HG03469 (cell line): ENCODE measurements at regions not wholly inside any gene's neighbourhood (a gene's known extent, or its start where the extent isn't known, plus 50 kb on each side); places are given as distances from the start of the nearest gene placed in this dataset.

Source experiments
- ATAC-seq: cut with Tn5 transposase; IDR thresholded peaks from one replicate; pipeline ENCODE4 v1.9.1; 2021; ENCODE audit warnings: mild to moderate bottlenecking, moderate library complexity, moderate number of reproducible peaks; ENCODE audit not compliant: unreplicated experiment

- no peak for ATAC-seq
Observed at GRCh38 chr1:221099747-221100595, 220.7 kb downstream of the HLX start.

DNA sequence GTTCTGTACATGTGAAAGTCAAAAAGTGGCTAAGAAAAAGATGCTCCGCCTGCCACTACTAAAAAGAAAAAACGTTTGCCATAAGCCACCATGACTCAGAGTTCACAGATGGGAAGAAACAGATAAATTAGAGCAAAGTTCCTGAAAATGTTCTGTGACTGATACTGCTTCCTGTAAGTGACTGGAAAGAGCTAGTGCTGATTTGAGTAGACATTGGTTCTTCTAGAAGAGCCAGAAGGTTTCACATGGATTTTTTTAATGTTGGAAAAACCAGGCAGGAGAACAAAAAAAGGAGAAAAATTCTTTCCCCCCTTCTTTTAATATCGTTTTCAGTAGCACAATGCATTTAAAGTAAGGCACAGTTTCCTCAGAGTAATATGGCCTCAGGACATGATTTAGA lies 221.4 kb downstream of the HLX start:
- ATAC-seq = no peak

DNA sequence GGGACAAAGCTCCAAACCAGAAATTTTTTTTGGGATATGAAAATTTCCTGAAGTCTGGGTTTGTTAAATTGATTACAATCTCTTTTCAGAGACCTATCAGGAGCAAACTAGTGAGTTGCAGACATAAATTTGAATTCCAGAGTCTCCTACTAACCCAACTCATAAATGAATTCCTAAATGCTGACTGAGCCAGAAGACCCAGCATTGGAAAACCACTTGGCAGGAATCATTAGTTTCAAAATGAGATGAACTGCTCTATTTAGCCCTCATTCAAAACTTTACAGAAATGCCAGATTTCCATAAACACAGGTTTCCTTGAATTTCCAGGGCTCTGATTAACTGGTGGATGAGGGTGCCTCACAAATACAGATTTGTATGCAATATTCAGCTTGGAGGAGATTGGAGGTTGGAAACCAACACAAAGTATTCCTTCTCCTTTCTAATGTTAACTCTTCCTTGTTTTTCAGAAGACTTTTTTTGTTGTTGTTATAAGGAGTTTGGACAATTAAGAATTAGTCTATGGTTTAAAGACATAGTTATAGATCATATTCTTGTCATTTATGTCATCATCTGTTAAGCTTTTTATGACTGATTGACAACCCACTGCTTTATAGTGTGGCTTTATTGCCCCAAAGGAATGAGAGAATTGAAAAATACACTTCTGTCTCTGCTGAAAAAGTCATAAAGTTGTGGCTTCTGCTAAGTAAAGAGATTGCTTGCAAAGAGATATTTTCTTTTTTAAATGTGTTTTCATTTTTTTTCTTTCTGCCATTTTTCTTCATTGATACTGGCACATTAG lies 222.8 kb downstream of the HLX start:
- ATAC-seq = no peak

- no peak for ATAC-seq
Observed at GRCh38 chr1:221104596-221104995, 225.4 kb downstream of the HLX start.

DNA sequence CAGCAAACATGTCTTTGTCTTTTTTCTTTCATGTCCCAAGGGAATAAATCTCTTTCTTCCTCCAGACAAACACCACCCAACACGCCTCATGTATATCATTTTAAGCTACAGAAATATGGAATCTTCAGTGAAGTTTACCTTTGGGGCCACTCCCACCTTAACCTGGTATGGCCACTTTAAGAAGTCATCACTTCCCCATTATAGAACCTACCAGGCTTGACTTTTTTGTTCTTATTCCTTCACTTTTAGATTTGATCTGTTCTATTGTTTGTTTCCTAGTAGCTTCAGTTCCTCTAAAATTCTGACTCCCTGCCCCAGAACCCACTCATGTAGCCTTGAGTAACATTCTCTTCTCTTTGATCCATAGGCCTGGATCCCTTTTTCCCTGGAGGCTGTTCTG lies 226.3 kb downstream of the HLX start:
- no peak for ATAC-seq

DNA sequence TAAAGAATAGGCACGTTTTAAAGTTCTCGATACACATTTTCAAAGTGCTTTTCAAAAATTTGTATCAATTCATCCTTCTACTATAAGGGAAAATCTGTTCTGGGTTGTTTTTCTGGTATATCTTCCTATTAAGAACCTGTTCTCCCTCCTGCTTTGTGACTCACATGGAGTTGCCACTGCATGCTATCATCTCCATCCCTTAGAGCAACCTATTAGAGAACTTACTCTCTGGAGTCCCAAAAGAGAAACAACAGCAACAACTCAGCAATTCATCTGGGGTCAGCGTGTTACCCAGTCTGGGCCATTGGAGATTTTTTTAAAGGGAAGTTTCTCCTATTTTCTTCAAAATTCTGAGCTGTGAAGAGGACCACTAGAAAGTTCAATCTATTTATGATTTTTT lies 227.4 kb downstream of the HLX start:
- ATAC-seq = no peak

- ATAC-seq = no peak
Observed at GRCh38 chr1:221109930-221110329, 230.7 kb downstream of the HLX start.

DNA sequence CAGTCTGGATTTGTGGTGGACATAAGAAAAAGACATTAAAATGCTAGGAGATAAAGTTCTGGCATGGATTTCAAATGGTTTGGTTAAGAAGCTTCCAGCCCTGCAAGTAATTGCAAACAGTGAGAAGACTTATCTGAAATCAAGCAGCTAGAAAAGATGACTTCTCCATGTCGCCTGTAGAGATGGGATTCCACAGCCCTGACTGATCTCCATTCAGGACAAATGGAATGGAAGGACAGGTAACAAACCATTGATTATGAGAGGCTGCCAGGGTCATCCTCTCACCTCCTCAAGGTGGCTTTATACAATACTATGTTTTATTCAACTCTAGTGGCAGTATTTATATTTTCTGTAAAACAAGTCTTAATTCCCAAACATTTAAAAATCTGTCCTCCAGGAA lies 237.9 kb downstream of the HLX start:
- ATAC-seq = no peak

DNA sequence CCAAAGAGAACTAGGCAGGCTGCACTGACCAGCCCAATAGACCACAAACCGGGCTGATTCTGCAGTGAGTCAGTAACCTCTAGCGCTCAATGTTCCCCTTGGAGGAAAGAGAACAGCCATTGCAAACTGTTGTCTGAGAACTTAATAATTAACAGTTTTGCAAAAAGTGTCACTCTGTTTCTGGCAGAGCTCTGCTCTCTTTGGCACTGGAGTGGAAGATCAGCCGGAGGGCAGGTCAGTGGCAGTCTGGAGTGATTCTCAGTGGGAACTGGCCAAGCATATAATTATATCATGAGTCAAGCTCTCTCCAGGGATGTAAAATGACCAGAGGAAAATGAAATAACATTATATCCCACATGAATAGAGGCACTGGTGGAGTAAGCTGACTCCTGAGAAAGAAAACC lies 238.3 kb downstream of the HLX start:
- ATAC-seq = no peak

DNA sequence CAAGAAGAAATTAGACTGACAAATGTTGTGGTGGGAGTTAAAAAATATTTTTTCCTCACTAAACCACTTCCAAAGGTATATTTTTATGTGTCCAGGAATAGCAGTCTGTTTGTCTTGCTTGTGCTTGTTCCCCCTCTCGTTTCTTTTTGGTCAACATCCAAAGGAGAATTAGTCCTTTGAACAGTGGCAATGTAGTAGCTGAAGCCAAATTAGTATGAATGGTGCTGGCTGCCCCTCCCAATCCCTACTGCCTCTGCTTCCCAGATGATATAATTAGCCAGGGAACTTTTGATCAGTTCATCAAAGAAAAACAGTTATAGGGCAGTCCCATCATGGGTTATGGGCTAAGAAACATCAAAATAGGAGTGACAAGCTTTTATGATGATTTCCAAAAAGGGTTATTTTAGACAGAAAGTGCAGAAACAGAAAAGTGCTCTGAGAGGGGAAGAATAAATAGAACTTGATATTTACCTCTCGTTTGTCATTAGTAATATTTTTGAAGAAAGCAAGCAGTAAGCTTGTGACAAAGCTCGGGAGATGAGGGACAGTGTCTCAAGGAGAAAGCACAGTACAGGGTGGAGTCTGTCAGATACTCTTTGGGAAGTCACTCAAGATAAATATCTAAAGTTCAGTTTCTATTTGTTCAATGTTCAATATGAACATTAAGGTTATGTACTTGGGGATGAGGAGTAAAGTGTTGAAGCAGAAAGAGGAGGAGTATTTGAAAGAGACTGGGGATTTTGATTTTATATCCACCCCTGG lies 239.1 kb downstream of the HLX start:
- ATAC-seq = no peak

GRCh38 chr1:221118938-221119320 lies 239.7 kb downstream of the HLX start:
- no peak for ATAC-seq

DNA sequence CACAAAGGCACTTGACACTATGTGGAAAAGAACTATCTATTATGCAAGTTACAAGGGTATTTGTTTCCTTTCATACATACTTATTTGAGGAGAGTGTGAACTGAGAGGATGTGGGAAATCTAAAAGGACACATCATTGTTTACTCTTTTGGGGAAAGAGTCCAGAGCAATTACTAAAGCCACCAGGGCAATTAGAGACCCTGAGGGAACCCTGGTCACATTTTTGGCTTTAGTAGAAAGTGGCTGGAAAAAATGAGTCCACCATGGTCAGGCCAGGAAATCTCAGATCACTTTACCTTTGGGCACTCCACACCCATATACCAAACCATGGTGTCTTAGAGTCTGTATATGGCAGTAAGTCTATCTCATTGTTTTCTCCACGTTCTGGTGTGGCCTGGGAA lies 243.3 kb downstream of the HLX start:
- ATAC-seq = no peak

GRCh38 chr1:221125976-221126375 lies 246.7 kb downstream of the HLX start:
- no peak for ATAC-seq

DNA sequence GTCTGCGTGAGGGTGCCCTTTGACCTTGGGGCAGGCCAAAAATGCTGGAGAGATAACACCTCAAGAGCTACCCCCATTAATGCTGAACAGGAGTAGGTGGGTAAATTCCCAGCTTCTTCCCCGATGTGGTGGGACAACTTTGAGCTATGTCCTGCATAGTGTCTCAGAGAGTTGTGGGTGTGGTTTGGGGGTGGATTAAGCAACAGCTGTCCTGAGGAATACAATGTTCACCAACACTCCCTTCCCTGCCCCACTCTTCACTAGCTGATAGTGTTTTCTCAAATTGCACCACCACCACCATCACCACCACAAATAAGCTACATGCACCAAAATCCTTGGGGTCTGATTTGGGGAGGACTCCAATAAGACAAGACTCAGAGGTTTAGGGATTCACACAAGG lies 258.4 kb downstream of the HLX start:
- ATAC-seq = no peak

GRCh38 chr1:221138516-221138915 lies 259.3 kb downstream of the HLX start:
- ATAC-seq = no peak

DNA sequence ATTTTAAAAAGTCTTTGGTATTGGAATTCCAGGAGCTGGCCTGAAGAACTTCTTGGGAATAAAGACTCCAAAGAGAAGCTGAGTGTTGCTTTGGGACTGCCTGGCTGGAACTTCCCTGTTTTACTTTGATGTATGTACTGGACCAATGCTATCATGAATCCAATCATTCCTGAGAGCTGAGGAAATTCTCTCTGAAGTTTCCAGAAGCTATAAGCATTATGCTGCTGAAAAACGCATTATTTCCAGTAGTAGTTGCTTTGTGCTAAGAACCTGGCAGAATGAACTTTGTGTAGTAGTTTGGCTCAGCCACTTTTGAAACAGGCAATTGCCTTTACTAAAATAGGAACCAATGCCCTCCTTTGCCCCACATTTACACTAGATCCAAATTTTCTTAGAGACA lies 260.7 kb downstream of the HLX start:
- no peak for ATAC-seq

DNA sequence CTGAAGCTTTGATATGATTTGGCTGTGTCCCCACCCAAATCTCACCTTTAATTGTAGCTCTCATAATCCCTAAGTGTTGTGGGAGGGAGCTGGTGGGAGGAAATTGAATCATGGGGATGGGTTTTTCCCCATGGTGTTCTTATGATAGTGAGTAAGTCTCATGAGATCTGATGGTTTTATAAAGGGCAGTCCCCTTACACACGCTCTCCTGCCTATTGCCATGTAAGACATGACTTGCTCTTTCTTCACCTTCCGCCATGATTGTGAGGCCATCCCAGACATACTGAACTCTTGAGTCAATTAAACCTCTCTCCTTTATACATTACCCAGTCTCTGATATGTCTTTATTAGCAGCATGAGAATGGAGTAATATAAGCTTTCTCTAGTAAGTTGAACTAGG lies 261.9 kb downstream of the HLX start:
- ATAC-seq = no peak

DNA sequence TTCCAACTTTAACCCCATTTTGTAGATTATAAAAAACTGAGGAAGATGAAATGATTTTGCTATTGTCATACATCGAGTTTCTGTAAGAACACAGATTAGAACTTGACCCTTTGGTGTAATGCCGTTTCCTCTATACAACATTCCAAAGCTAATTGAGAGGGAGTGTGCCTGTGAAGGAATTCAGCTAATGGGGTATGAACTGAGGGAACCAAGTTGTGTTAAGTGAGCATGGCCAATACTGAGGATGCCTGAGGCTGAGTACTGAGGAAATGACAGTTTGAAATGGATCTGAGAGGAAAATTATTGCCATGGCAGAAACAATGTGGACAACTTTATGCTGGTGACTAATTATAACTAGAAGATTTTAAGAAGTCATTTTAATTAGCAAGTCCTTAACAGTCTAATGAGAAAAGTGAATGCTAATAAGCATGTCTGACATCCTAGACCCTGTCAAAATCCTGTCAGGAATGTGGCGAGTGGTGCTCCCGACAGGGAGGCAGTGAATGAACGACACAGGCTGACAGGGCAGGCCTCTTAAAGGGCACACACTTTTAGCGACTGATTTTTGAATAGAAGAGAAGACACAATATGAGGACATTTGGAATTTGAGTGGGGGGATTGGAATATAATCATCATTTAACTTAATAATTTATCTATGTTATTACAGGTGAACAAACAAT lies 262.5 kb downstream of the HLX start:
- no peak for ATAC-seq

GRCh38 chr1:221148660-221149059 lies 269.4 kb downstream of the HLX start:
- no peak for ATAC-seq

DNA sequence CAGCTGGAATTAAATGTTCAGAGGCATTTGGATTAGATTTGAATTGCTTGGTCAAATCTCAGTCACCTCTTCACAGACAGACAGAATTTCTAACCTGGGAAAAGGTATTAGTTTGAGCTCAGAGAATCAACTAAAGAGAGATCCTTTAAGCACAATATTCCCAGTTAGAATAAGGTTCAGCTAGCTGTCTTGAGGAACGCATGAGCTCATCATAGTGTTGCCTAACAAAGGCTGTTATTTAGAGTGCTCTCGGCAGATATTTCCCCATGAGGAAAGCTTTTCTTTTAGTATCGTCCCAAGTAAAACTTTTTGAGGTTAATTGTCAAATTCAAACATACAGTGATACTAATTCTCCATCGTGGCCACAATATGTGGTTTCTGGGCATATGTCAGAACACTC lies 269.9 kb downstream of the HLX start:
- ATAC-seq = no peak

DNA sequence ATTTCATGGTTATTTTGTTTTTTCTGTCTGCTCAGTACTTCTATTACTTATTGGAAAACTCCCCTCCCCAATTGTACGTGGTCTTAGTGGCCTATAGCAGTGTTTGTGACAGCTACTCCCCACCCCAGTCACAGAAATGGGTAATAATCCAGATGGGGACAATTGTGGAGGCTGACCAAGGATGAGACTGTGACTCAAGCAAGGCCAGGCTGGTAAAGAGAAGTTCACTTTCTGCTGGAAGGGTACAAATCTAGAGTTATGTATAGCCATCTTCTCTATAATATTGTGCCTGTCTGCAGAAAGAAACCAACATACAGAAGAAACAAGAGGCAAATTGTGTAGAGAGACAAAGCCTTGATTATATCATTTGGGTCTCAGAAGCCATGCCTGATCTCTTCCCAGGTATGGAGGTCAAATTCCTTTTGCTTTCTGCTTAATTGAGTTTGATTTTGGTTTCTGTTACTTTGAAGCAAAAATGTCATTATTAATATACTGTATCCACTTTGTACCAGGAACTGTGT lies 270.4 kb downstream of the HLX start:
- ATAC-seq = no peak
